ENCODE measurements at regions not wholly inside any gene's neighbourhood (a gene's known extent, or its start where the extent isn't known, plus 50 kb on each side); places are given as distances from the start of the nearest gene placed in this dataset.

GRCh38 chr14:96723946-96724345 lies 73.2 kb upstream of the VRK1 start:
- ChIA-PET POLR2A (no interaction called here), CTCF (no interaction called here)
- Mint-ChIP-seq H3K4me3 (no peak overlapping the region), H3K27ac (no peak overlapping the region), H3K27me3 (peaks cover 36% of the 10 kb centered on the region), H3K36me3 (ENCODE audit: low read depth) (no peaks in the 10 kb centered on the region), H3K4me1 (ENCODE audit: low read depth) (no peaks in the 10 kb centered on the region), H3K9me3 (no peaks in the 10 kb centered on the region)
- no peak overlapping the region for H3K4me3 ChIP-seq (ENCODE audit: low read length)
- intact Hi-C loops (cut with DNase I, micrococcal nuclease) = no loop called here
- TF ChIP-seq, protein P1, sequence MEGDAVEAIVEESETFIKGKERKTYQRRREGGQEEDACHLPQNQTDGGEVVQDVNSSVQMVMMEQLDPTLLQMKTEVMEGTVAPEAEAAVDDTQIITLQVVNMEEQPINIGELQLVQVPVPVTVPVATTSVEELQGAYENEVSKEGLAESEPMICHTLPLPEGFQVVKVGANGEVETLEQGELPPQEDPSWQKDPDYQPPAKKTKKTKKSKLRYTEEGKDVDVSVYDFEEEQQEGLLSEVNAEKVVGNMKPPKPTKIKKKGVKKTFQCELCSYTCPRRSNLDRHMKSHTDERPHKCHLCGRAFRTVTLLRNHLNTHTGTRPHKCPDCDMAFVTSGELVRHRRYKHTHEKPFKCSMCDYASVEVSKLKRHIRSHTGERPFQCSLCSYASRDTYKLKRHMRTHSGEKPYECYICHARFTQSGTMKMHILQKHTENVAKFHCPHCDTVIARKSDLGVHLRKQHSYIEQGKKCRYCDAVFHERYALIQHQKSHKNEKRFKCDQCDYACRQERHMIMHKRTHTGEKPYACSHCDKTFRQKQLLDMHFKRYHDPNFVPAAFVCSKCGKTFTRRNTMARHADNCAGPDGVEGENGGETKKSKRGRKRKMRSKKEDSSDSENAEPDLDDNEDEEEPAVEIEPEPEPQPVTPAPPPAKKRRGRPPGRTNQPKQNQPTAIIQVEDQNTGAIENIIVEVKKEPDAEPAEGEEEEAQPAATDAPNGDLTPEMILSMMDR (IDR thresholded peaks at IDR 0.05) = no peak
- no peaks in the 10 kb centered on the region for H3K9me3 ChIP-seq (ENCODE audit: control insufficient read depth in 1 of 2, insufficient read depth in 1 of 2, low read length in 2 of 2)
- no peak overlapping the region for H3K27ac ChIP-seq (ENCODE audit: low read depth in 1 of 2, low read length in 2 of 2)
- H3K36me3 ChIP-seq (ENCODE audit: insufficient read depth, low read length) = no peaks in the 10 kb centered on the region
- ATAC-seq (ENCODE audit: poor library complexity) (no peak), DNase-seq (no peak)
- H3K27me3 ChIP-seq (ENCODE audit: control insufficient read depth in 1 of 2, insufficient read depth in 2 of 2, low read length in 2 of 2) = no peaks in the 10 kb centered on the region
- no peaks in the 10 kb centered on the region for H3K4me1 ChIP-seq (ENCODE audit: insufficient read depth, low read length)

DNA sequence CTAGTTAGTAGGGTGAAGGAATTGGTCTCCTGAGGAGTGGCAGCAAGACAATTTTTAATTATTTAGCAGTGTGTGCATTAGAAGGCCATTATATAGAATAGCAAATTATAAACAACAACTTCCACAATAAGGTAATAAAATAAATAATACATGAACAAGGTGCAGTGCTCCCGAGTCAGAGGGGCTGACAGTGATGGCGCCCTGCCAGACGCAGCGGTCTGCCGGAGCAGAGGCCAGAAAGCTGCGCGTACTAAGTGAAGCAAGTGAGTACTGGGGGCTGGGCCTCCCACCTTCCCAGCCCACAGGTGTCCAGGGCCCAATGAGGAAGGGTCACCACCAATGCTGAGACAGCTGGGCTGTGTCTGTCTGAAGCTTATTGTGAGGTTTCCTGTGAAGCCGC lies 72.0 kb upstream of the VRK1 start:
- CTCF ChIA-PET = no interaction called here
- POLR2A ChIA-PET = no interaction called here
- no peak overlapping the region for H3K27ac ChIP-seq (ENCODE audit: low read depth in 1 of 2, low read length in 2 of 2)
- no peaks in the 10 kb centered on the region for H3K36me3 Mint-ChIP-seq (ENCODE audit: low read depth)
- no peaks in the 10 kb centered on the region for H3K9me3 ChIP-seq (ENCODE audit: control insufficient read depth in 1 of 2, insufficient read depth in 1 of 2, low read length in 2 of 2)
- H3K4me3 Mint-ChIP-seq = no peak overlapping the region
- ATAC-seq (ENCODE audit: poor library complexity) = no peak
- H3K4me1 ChIP-seq (ENCODE audit: insufficient read depth, low read length) = no peaks in the 10 kb centered on the region
- H3K36me3 ChIP-seq (ENCODE audit: insufficient read depth, low read length) = no peaks in the 10 kb centered on the region
- no peaks in the 10 kb centered on the region for H3K4me1 Mint-ChIP-seq (ENCODE audit: low read depth)
- intact Hi-C loops (cut with DNase I, micrococcal nuclease) = no loop called here
- H3K4me3 ChIP-seq (ENCODE audit: low read length) = no peak overlapping the region
- TF ChIP-seq, protein P1 (IDR thresholded peaks at IDR 0.05) = no peak
- no peaks in the 10 kb centered on the region for H3K9me3 Mint-ChIP-seq
- no peak overlapping the region for H3K27ac Mint-ChIP-seq
- no peak for DNase-seq
- peaks cover 32% of the 10 kb centered on the region for H3K27me3 Mint-ChIP-seq
- H3K27me3 ChIP-seq (ENCODE audit: control insufficient read depth in 1 of 2, insufficient read depth in 2 of 2, low read length in 2 of 2) = peaks cover under 1 to 3% of the 10 kb centered on the region in 2 experiments

DNA sequence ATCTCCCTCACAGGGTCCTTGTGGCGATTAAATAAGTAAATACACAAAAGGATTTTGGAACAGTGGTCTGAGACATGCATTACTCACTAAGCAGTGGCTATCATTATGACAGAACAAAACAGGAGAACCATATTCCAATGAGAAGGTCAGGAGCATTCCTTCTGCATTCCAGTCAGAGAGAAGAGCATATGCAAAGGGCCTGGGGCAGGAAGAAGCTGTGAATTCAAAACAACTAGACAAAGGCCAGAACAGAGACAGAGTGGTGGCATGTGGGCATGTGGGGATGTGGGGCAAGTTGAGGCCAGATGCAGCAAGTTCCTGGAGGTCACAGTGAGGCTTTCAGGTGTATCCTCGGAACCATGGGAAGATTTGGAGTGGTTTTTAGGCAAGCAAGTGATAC lies 70.1 kb upstream of the VRK1 start:
- intact Hi-C loops (cut with DNase I, micrococcal nuclease) = no loop called here
- H3K27ac Mint-ChIP-seq = no peak overlapping the region
- ChIA-PET POLR2A (no interaction called here), CTCF (no interaction called here)
- no peak overlapping the region for H3K4me3 ChIP-seq (ENCODE audit: low read length)
- H3K4me1 Mint-ChIP-seq (ENCODE audit: low read depth) = no peaks in the 10 kb centered on the region
- no peaks in the 10 kb centered on the region for H3K4me1 ChIP-seq (ENCODE audit: insufficient read depth, low read length)
- TF ChIP-seq, protein P1 (IDR thresholded peaks at IDR 0.05) = no peak
- H3K9me3 Mint-ChIP-seq = no peaks in the 10 kb centered on the region
- no peaks in the 10 kb centered on the region for H3K36me3 Mint-ChIP-seq (ENCODE audit: low read depth)
- no peak overlapping the region for H3K27ac ChIP-seq (ENCODE audit: low read depth in 1 of 2, low read length in 2 of 2)
- no peak for ATAC-seq (ENCODE audit: poor library complexity)
- no peak overlapping the region for H3K4me3 Mint-ChIP-seq
- H3K27me3 ChIP-seq (ENCODE audit: control insufficient read depth in 1 of 2, insufficient read depth in 2 of 2, low read length in 2 of 2) = peaks cover 2 to 3% of the 10 kb centered on the region in 2 experiments
- DNase-seq = no peak
- no peaks in the 10 kb centered on the region for H3K9me3 ChIP-seq (ENCODE audit: control insufficient read depth in 1 of 2, insufficient read depth in 1 of 2, low read length in 2 of 2)
- peaks cover 29% of the 10 kb centered on the region for H3K27me3 Mint-ChIP-seq
- H3K36me3 ChIP-seq (ENCODE audit: insufficient read depth, low read length) = no peaks in the 10 kb centered on the region

Data from CD4-positive, alpha-beta T cell (primary cell).